GM12872 (cell line): ENCODE measurements at regions not wholly inside any gene's neighbourhood (a gene's known extent, or its start where the extent isn't known, plus 50 kb on each side); places are given as distances from the start of the nearest gene placed in this dataset.

Experiments
- CTCF ChIP-seq: IDR thresholded peaks from 3 replicates; pipeline ENCODE4 v1.5.1; 2011; ENCODE audit warnings: low read depth, mild to moderate bottlenecking, low read length, moderate library complexity; ENCODE audit not compliant: insufficient read depth

- TF ChIP-seq CTCF = no peak
Observed at GRCh38 chr1:222247811-222248310, 300.0 kb downstream of the HHIPL2 start.

DNA sequence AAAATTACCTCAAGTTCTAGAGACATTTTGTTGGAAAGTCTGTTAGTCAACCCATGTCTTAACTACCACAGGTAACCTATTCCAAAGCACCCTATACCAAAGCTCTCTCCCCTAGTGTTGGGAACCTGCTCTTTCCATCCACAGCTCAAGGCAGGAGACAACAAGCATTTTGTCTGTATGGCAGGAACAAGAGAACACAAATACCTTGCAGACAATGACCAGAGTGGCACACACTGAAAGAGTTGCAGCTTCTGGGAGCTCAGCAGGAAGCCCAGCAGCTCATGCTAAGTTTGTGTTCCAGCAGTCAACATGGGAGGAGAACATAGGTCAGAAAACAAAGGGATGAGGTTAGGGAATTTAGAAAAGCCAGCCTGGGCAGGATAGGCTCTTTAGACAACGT, 300.8 kb downstream of the HHIPL2 start:
- TF ChIP-seq CTCF = no peak

- no peak for TF ChIP-seq CTCF
Observed at GRCh38 chr1:222243902-222244301, 304.0 kb downstream of the HHIPL2 start.

DNA sequence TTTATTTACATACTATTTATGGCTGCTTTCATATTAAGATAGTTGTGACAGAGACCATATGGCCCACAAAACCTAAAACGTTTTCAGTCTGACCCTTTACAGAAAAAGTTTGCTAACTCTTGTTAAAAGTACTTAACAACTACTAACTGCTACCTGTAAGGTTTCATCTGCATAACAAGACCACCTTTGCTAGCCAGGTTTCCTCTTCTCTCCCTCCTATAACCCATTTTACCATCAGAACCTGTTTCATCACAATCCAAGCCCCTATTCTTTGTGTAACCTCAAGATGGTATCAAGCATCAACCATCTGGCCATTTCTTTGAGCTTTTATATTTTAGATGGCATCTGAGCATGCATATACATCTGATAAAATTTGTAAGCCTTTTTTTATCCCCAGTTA, 305.4 kb downstream of the HHIPL2 start:
- no peak for TF ChIP-seq CTCF

DNA sequence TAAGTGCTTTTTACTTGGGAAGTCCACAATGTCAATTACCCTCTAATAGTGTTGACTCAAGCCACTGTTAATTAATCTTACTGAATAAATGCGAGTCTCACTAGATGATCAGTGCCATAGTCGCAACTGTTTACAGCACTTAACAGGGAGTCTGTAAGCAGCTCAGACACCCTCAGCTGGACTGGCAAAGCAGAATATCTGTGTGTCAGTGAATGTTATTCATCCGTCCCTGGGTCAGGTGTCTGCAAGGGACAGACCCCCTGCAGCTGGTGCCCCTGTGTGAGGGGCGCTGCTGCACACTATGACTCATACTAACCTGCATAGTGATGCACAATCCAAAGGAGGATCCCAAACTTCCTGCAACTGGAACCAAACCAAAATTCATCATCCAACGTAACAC, 306.5 kb downstream of the HHIPL2 start:
- no peak for TF ChIP-seq CTCF

DNA sequence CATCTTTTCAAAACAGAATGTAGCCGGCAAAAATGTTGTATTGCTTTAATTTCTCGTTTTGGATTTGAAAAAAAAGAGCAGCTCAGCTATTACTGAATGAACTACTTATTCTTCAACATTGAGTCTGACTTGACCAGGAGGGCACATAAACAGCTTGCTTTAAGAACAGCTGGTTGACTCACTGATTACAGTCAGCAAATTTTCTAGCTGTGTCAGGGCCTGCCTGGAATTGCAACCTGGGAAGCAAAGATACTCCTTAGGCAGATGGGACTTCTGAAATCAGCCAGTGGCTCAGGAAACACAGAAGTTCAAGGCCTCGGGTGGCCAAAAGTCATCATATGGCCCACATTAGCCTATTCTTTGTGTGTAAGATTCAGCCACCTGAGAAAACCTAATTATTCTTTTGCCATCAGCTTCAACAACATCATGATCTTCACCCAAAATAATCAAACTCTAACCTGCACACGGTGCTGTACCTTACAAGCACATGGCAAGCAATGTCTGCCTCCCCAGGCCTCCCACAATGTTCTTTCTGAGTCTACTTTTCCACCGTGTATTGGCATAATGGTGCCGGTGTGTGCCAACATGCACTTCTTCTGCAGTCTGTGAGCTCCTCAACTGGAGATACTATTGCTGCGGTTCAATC, 307.2 kb downstream of the HHIPL2 start:
- no peak for TF ChIP-seq CTCF

DNA sequence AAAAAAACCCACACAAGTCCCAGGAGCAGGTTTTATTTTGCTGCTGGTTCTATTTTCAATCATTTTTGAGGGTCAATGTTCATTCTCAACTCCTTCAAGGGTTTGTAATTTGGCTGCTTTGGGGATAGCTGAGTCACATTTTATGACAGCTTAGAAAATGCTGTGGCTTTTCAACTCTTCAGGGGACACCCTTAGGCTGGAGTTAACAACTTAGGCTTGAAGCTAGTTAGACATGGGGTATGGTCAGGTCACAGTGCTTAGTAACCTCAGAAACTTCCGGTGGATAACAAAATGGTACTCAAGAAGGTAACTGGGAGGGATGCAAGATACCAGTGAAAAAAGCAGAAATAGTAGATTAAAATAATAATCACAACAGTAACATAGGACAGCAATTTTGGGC, 308.8 kb downstream of the HHIPL2 start:
- no peak for TF ChIP-seq CTCF
